Ammon's horn (tissue), 1 donor: ENCODE measurements at regions not wholly inside any gene's neighbourhood (a gene's known extent, or its start where the extent isn't known, plus 50 kb on each side); places are given as distances from the start of the nearest gene placed in this dataset.

Experiments
- DNase-seq: peaks from one replicate; pipeline ENCODE4 v3.0.0-alpha.2; 2016; ENCODE audit warnings: low spot score

- no peak for DNase-seq
Observed at GRCh38 chr1:190540366-190540765, 62.7 kb upstream of the BRINP3 start.

GRCh38 chr1:190551638-190552037, 74.0 kb upstream of the BRINP3 start:
- DNase-seq: no peak

GRCh38 chr1:190560161-190560681, 82.6 kb upstream of the BRINP3 start:
- DNase-seq: no peak

- DNase-seq: no peak
Observed at GRCh38 chr1:190563230-190563629, 85.6 kb upstream of the BRINP3 start.

- DNase-seq: no peak
Observed at GRCh38 chr1:190564117-190564516, 86.5 kb upstream of the BRINP3 start.

- no peak for DNase-seq
Observed at GRCh38 chr1:190578017-190578416, 100.4 kb upstream of the BRINP3 start.

GRCh38 chr1:190578526-190578925, 100.9 kb upstream of the BRINP3 start:
- DNase-seq: peak; percentile 15

- DNase-seq: no peak
Observed at GRCh38 chr1:190579552-190580193, 102.0 kb upstream of the BRINP3 start.

GRCh38 chr1:190583862-190584261, 106.2 kb upstream of the BRINP3 start:
- no peak for DNase-seq

- no peak for DNase-seq
Observed at GRCh38 chr1:190588424-190588823, 110.8 kb upstream of the BRINP3 start.

- DNase-seq: no peak
Observed at GRCh38 chr1:190595438-190595837, 117.8 kb upstream of the BRINP3 start.

- no peak for DNase-seq
Observed at GRCh38 chr1:190597294-190597693, 119.6 kb upstream of the BRINP3 start.

GRCh38 chr1:190599670-190600069, 122.0 kb upstream of the BRINP3 start:
- no peak for DNase-seq

GRCh38 chr1:190602325-190602724, 124.7 kb upstream of the BRINP3 start:
- no peak for DNase-seq

- no peak for DNase-seq
Observed at GRCh38 chr1:190608282-190608681, 130.6 kb upstream of the BRINP3 start.

- DNase-seq: no peak
Observed at GRCh38 chr1:190615818-190616217, 138.2 kb upstream of the BRINP3 start.

- DNase-seq: no peak
Observed at GRCh38 chr1:190616235-190616634, 138.6 kb upstream of the BRINP3 start.

GRCh38 chr1:190619724-190620123, 142.1 kb upstream of the BRINP3 start:
- no peak for DNase-seq

GRCh38 chr1:190633488-190633887, 155.8 kb upstream of the BRINP3 start:
- no peak for DNase-seq

GRCh38 chr1:190634134-190634533, 156.5 kb upstream of the BRINP3 start:
- DNase-seq: no peak

- no peak for DNase-seq
Observed at GRCh38 chr1:190649553-190649952, 171.9 kb upstream of the BRINP3 start.

GRCh38 chr1:190658907-190659306, 181.2 kb upstream of the BRINP3 start:
- DNase-seq: no peak

GRCh38 chr1:190663962-190664361, 186.3 kb upstream of the BRINP3 start:
- no peak for DNase-seq

GRCh38 chr1:190665045-190665444, 187.4 kb upstream of the BRINP3 start:
- no peak for DNase-seq
